ENCODE measurements at regions not wholly inside any gene's neighbourhood (a gene's known extent, or its start where the extent isn't known, plus 50 kb on each side); places are given as distances from the start of the nearest gene placed in this dataset.

- no peak for ATAC-seq
- Mint-ChIP-seq H3K27ac (no peak overlapping the region), H3K4me3 (no peak overlapping the region), H3K36me3 (no peaks in the 10 kb centered on the region), H3K9me3 (peaks cover 18% of the 10 kb centered on the region), H3K4me1 (no peaks in the 10 kb centered on the region)
- no peak for DNase-seq (ENCODE audit: low spot score in 2 of 2)
Observed at GRCh38 chr5:97618721-97619120, 435.7 kb upstream of the RIOK2 start.

- no peaks in the 10 kb centered on the region for H3K36me3 Mint-ChIP-seq
- no peak overlapping the region for H3K27ac Mint-ChIP-seq
- H3K4me3 Mint-ChIP-seq, result no peak overlapping the region
- ATAC-seq (no peak), DNase-seq (ENCODE audit: low spot score in 2 of 2) (no peak)
- H3K4me1 Mint-ChIP-seq, result no peaks in the 10 kb centered on the region
- peaks cover 15% of the 10 kb centered on the region for H3K9me3 Mint-ChIP-seq
Observed at GRCh38 chr5:97623441-97623840, 440.4 kb upstream of the RIOK2 start.

- Mint-ChIP-seq H3K9me3 (peaks cover 20% of the 10 kb centered on the region), H3K4me3 (no peak overlapping the region), H3K27ac (no peak overlapping the region), H3K4me1 (no peaks in the 10 kb centered on the region), H3K36me3 (no peaks in the 10 kb centered on the region)
- no peak for ATAC-seq
- no peak for DNase-seq (ENCODE audit: low spot score in 2 of 2)
Observed at GRCh38 chr5:97624886-97625285, 441.8 kb upstream of the RIOK2 start.

GRCh38 chr5:97627272-97627671, 444.2 kb upstream of the RIOK2 start:
- peaks cover 22% of the 10 kb centered on the region for H3K9me3 Mint-ChIP-seq
- H3K4me1 Mint-ChIP-seq, result no peaks in the 10 kb centered on the region
- no peak overlapping the region for H3K4me3 Mint-ChIP-seq
- H3K27ac Mint-ChIP-seq, result no peak overlapping the region
- ATAC-seq (no peak), DNase-seq (ENCODE audit: low spot score in 2 of 2) (no peak)
- H3K36me3 Mint-ChIP-seq, result no peaks in the 10 kb centered on the region

GRCh38 chr5:97628031-97628430, 445.0 kb upstream of the RIOK2 start:
- DNase-seq (ENCODE audit: low spot score in 2 of 2), result no peak
- H3K4me3 Mint-ChIP-seq, result no peak overlapping the region

GRCh38 chr5:97628807-97629206, 445.8 kb upstream of the RIOK2 start:
- DNase-seq (ENCODE audit: low spot score in 2 of 2) (no peak), ATAC-seq (no peak)
- Mint-ChIP-seq H3K36me3 (no peaks in the 10 kb centered on the region), H3K4me3 (no peak overlapping the region), H3K9me3 (peaks cover 18% of the 10 kb centered on the region), H3K27ac (no peak overlapping the region), H3K4me1 (no peaks in the 10 kb centered on the region)

More at GRCh38 chr5:97628031-97628430, 445.0 kb upstream of the RIOK2 start:
- Mint-ChIP-seq H3K4me1 (no peaks in the 10 kb centered on the region), H3K36me3 (no peaks in the 10 kb centered on the region), H3K9me3 (peaks cover 19% of the 10 kb centered on the region), H3K27ac (no peak overlapping the region)
- ATAC-seq, result no peak

GRCh38 chr5:97629276-97629675, 446.2 kb upstream of the RIOK2 start:
- Mint-ChIP-seq H3K27ac (no peak overlapping the region), H3K4me3 (no peak overlapping the region), H3K9me3 (peaks cover 18% of the 10 kb centered on the region), H3K4me1 (no peaks in the 10 kb centered on the region), H3K36me3 (no peaks in the 10 kb centered on the region)
- DNase-seq (ENCODE audit: low spot score in 2 of 2) (no peak), ATAC-seq (no peak)

GRCh38 chr5:97635553-97635952, 452.5 kb upstream of the RIOK2 start:
- DNase-seq (ENCODE audit: low spot score in 2 of 2), result no peak
- H3K36me3 Mint-ChIP-seq, result no peaks in the 10 kb centered on the region
- no peak overlapping the region for H3K4me3 Mint-ChIP-seq
- peaks cover 16% of the 10 kb centered on the region for H3K9me3 Mint-ChIP-seq
- H3K4me1 Mint-ChIP-seq, result no peaks in the 10 kb centered on the region
- H3K27ac Mint-ChIP-seq, result no peak overlapping the region
- ATAC-seq, result no peak

- Mint-ChIP-seq H3K36me3 (no peaks in the 10 kb centered on the region), H3K4me1 (no peaks in the 10 kb centered on the region), H3K27ac (no peak overlapping the region), H3K4me3 (no peak overlapping the region), H3K9me3 (peaks cover 14% of the 10 kb centered on the region)
- no peak for DNase-seq (ENCODE audit: low spot score in 2 of 2)
- no peak for ATAC-seq
Observed at GRCh38 chr5:97636766-97637165, 453.7 kb upstream of the RIOK2 start.

- H3K4me1 Mint-ChIP-seq, result no peaks in the 10 kb centered on the region
- H3K4me3 Mint-ChIP-seq, result no peak overlapping the region
- no peaks in the 10 kb centered on the region for H3K36me3 Mint-ChIP-seq
- peaks cover 12% of the 10 kb centered on the region for H3K9me3 Mint-ChIP-seq
- ATAC-seq (no peak), DNase-seq (ENCODE audit: low spot score in 2 of 2) (no peak)
- H3K27ac Mint-ChIP-seq, result no peak overlapping the region
Observed at GRCh38 chr5:97641081-97641480, 458.0 kb upstream of the RIOK2 start.

GRCh38 chr5:97644206-97644605, 461.2 kb upstream of the RIOK2 start:
- H3K27ac Mint-ChIP-seq, result no peak overlapping the region
- no peaks in the 10 kb centered on the region for H3K4me1 Mint-ChIP-seq
- no peak overlapping the region for H3K4me3 Mint-ChIP-seq
- ATAC-seq (no peak), DNase-seq (ENCODE audit: low spot score in 2 of 2) (no peak)
- H3K36me3 Mint-ChIP-seq, result no peaks in the 10 kb centered on the region
- H3K9me3 Mint-ChIP-seq, result peaks cover 11% of the 10 kb centered on the region

GRCh38 chr5:97644896-97645295, 461.8 kb upstream of the RIOK2 start:
- no peak overlapping the region for H3K27ac Mint-ChIP-seq
- no peaks in the 10 kb centered on the region for H3K4me1 Mint-ChIP-seq
- peaks cover 12% of the 10 kb centered on the region for H3K9me3 Mint-ChIP-seq
- no peak for DNase-seq (ENCODE audit: low spot score in 2 of 2)
- no peak overlapping the region for H3K4me3 Mint-ChIP-seq
- no peak for ATAC-seq
- H3K36me3 Mint-ChIP-seq, result no peaks in the 10 kb centered on the region

GRCh38 chr5:97657239-97657638, 474.2 kb upstream of the RIOK2 start:
- no peak for ATAC-seq
- Mint-ChIP-seq H3K4me3 (no peak overlapping the region), H3K9me3 (peaks cover 23% of the 10 kb centered on the region), H3K4me1 (no peaks in the 10 kb centered on the region), H3K27ac (no peak overlapping the region), H3K36me3 (no peaks in the 10 kb centered on the region)
- DNase-seq (ENCODE audit: low spot score in 2 of 2), result no peak

GRCh38 chr5:97658116-97658900, 475.3 kb upstream of the RIOK2 start:
- ATAC-seq, result no peak
- H3K36me3 Mint-ChIP-seq, result no peaks in the 10 kb centered on the region
- H3K9me3 Mint-ChIP-seq, result peaks cover 18% of the 10 kb centered on the region
- no peak for DNase-seq (ENCODE audit: low spot score in 2 of 2)
- no peak overlapping the region for H3K27ac Mint-ChIP-seq
- no peak overlapping the region for H3K4me3 Mint-ChIP-seq
- H3K4me1 Mint-ChIP-seq, result no peaks in the 10 kb centered on the region

GRCh38 chr5:97666783-97667182, 483.7 kb upstream of the RIOK2 start:
- Mint-ChIP-seq H3K9me3 (peaks cover 15% of the 10 kb centered on the region), H3K36me3 (no peaks in the 10 kb centered on the region), H3K27ac (no peak overlapping the region), H3K4me3 (no peak overlapping the region), H3K4me1 (no peaks in the 10 kb centered on the region)
- ATAC-seq, result no peak
- no peak for DNase-seq (ENCODE audit: low spot score in 2 of 2)

- H3K27ac Mint-ChIP-seq, result no peak overlapping the region
- no peaks in the 10 kb centered on the region for H3K4me1 Mint-ChIP-seq
- H3K4me3 Mint-ChIP-seq, result no peak overlapping the region
- H3K36me3 Mint-ChIP-seq, result no peaks in the 10 kb centered on the region
- H3K9me3 Mint-ChIP-seq, result peaks cover 18% of the 10 kb centered on the region
- DNase-seq (ENCODE audit: low spot score in 2 of 2), result no peak
- ATAC-seq, result no peak
Observed at GRCh38 chr5:97670447-97670846, 487.4 kb upstream of the RIOK2 start.

Data from stimulated activated effector memory CD8-positive, alpha-beta T cell treated with anti-CD3 and anti-CD28 coated beads, Interleukin-12 subunit alpha, Interleukin-12 subunit beta, amount 100 ng/mL, for 72 hours (primary cell).